Natural killer cell (primary cell): ENCODE measurements at regions not wholly inside any gene's neighbourhood (a gene's known extent, or its start where the extent isn't known, plus 50 kb on each side); places are given as distances from the start of the nearest gene placed in this dataset.

Experiments
- ATAC-seq, 3 donors: fragments of 150-1000 bp in 2 of 3; fragments of 200-7000 bp in 1 of 3; cut with Tn5 transposase; 1 replicate in 1 of 3; 2 replicates in 2 of 3; pipeline ENCODE4 v1.10.0; 2021; ENCODE audit warnings: mild to moderate bottlenecking in 2 of 3, moderate library complexity in 2 of 3
- DNase-seq, 2 donors: peaks; one replicate each; pipeline versions ENCODE4 v3.0.0 to v3.0.0-alpha.2; 2013 to 2021; ENCODE audit warnings: mixed read lengths in 1 of 2
- H3K27ac ChIP-seq: one replicate; pipeline ENCODE4 v1.5.1; 2013; ENCODE audit warnings: mild to moderate bottlenecking, low read length
- H3K27me3 ChIP-seq: one replicate; pipeline ENCODE4 v1.6.1; 2013; ENCODE audit warnings: low read length; ENCODE audit not compliant: control insufficient read depth, insufficient read depth
- H3K36me3 ChIP-seq: one replicate; pipeline ENCODE4 v1.6.1; 2013; ENCODE audit warnings: low read length; ENCODE audit not compliant: control insufficient read depth, insufficient read depth
- H3K4me1 ChIP-seq: one replicate; pipeline ENCODE4 v1.6.1; 2013; ENCODE audit warnings: low read length; ENCODE audit not compliant: control insufficient read depth, insufficient read depth
- H3K4me3 ChIP-seq: one replicate; pipeline ENCODE4 v1.5.1; 2013; ENCODE audit warnings: low read length
- H3K9me3 ChIP-seq: one replicate; pipeline ENCODE4 v1.6.1; 2013; ENCODE audit warnings: low read length; ENCODE audit not compliant: control insufficient read depth, insufficient read depth
- H3K27ac Mint-ChIP-seq, 2 donors: one replicate each; pipeline ENCODE4 v1.8.0; 2022; ENCODE audit warnings: mild to moderate bottlenecking in 2 of 2, mixed read lengths in 2 of 2, moderate library complexity in 1 of 2
- H3K27me3 Mint-ChIP-seq, 2 donors: one replicate each; pipeline ENCODE4 v1.8.0; 2022; ENCODE audit warnings: low read depth in 2 of 2, mixed read lengths in 2 of 2
- H3K36me3 Mint-ChIP-seq: one replicate; pipeline ENCODE4 v1.8.0; 2022; ENCODE audit warnings: mixed read lengths
- H3K4me1 Mint-ChIP-seq, 2 donors: one replicate each; pipeline ENCODE4 v1.8.0; 2022; ENCODE audit warnings: mixed read lengths in 2 of 2
- H3K4me3 Mint-ChIP-seq: one replicate; pipeline ENCODE4 v1.8.0; 2022; ENCODE audit warnings: mild to moderate bottlenecking, moderate library complexity, mixed read lengths
- H3K9me3 Mint-ChIP-seq, 2 donors: one replicate each; pipeline ENCODE4 v1.8.0; 2022; ENCODE audit warnings: mixed read lengths in 2 of 2
- WGBS: methylation state at CpG from one replicate; pipeline ENCODE4 v1.1.7; 2013; ENCODE audit warnings: missing lambda C conversion rate; ENCODE audit not compliant: insufficient coverage; 5-methylcytosine and 5-hydroxymethylcytosine counted together
- intact Hi-C: fragments of 100-400 bp; cut with micrococcal nuclease; formaldehyde crosslinking; loops from one replicate; pipeline ENCODE4 v1.14.2; 2022
- TF ChIP-seq, protein P1 (sequence below): fragments of 200-600 bp; IDR thresholded peaks from one replicate; pipeline ENCODE4 v1.8.0; 2022; ENCODE audit warnings: antibody characterized with exemption

DNA sequence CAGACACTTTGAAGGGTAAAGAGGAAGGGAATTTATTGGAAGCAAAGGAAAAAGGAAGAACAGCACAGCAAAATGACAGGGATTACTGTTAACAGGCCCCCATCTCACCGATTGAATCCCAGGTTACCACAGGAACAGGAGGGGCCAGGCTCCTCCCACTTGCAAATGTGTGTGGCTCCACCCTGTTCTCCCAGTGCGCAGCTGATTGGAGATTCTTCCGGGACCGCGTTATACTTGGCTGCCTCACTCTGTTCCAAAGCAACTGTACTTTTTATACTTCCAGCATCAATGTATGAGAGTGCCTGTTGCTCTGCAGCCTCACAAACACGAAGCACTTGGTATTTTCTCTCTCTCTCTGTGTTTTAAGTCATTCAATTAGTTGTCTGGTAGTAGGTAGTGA, 273.6 kb upstream of the MDGA2 start:
- Histone ChIP-seq H3K4me1 (no peaks in the 10 kb centered on the region), H3K36me3 (no peaks in the 10 kb centered on the region), H3K4me3 (no peak overlapping the region), H3K9me3 (no peaks in the 10 kb centered on the region), H3K27ac (no peak overlapping the region), H3K27me3 (no peaks in the 10 kb centered on the region)
- H3K9me3 Mint-ChIP-seq = peaks cover 0 to 2% of the 10 kb centered on the region in 2 donors
- ATAC-seq (no peak), DNase-seq (no peak)
- TF ChIP-seq, protein P1, sequence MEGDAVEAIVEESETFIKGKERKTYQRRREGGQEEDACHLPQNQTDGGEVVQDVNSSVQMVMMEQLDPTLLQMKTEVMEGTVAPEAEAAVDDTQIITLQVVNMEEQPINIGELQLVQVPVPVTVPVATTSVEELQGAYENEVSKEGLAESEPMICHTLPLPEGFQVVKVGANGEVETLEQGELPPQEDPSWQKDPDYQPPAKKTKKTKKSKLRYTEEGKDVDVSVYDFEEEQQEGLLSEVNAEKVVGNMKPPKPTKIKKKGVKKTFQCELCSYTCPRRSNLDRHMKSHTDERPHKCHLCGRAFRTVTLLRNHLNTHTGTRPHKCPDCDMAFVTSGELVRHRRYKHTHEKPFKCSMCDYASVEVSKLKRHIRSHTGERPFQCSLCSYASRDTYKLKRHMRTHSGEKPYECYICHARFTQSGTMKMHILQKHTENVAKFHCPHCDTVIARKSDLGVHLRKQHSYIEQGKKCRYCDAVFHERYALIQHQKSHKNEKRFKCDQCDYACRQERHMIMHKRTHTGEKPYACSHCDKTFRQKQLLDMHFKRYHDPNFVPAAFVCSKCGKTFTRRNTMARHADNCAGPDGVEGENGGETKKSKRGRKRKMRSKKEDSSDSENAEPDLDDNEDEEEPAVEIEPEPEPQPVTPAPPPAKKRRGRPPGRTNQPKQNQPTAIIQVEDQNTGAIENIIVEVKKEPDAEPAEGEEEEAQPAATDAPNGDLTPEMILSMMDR = no peak
- 93% methylated on average over 5 of the region's 6 CpGs for WGBS
- no peaks in the 10 kb centered on the region for H3K27me3 Mint-ChIP-seq
- no peaks in the 10 kb centered on the region for H3K4me1 Mint-ChIP-seq
- H3K4me3 Mint-ChIP-seq = no peak overlapping the region
- intact Hi-C loops = no loop called here
- H3K27ac Mint-ChIP-seq = no peak overlapping the region
- peaks cover 7% of the 10 kb centered on the region for H3K36me3 Mint-ChIP-seq

DNA sequence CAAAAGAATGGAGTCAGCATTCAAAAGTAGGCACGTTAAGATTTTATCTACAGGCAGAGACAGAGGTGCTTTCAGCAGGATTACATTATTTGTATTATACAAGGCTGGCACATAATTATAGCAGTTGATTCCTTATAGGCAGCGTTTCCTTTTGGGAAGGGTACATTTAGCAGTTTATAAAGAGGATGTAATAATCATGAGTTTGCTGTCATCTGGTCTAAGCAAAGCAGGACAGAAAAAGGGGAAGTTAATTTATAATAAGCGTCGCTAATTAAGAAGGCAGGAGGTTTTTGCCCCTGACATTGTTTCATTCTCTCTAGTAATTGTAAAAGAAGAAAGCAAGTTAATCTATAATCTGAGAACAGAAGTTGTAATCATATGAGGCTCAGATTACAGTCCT, 259.9 kb upstream of the MDGA2 start:
- peaks cover 5% of the 10 kb centered on the region for H3K36me3 Mint-ChIP-seq

DNA sequence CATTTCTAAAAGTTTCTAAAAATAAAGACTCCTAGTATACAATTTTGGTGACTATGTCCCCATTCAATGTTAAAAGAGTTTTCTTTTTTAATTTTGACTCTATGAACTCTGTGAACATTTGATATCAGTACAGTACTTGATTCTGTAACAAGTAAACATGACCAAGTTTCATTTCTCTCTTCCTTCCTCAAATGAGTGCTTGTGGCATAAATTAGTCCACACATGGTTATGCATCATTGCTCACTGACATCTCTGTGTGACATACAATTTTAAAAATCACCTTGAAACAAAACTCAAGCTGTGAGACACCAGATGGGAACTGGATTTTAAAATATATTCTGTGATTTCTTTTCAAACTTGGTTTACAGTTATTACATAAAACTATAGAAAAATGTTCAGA, 253.9 kb upstream of the MDGA2 start:
- Mint-ChIP-seq H3K4me1 (no peaks in the 10 kb centered on the region), H3K4me3 (no peak overlapping the region), H3K9me3 (peaks cover 12 to 16% of the 10 kb centered on the region in 2 donors), H3K27me3 (no peaks in the 10 kb centered on the region), H3K27ac (no peak overlapping the region), H3K36me3 (peaks cover under 1% of the 10 kb centered on the region)
- intact Hi-C loops = no loop called here
- H3K27me3 ChIP-seq = no peaks in the 10 kb centered on the region
- no peak overlapping the region for H3K4me3 ChIP-seq
- peaks cover 7% of the 10 kb centered on the region for H3K9me3 ChIP-seq
- ATAC-seq (no peak), DNase-seq (no peak)
- TF ChIP-seq, protein P1 = no peak
- H3K4me1 ChIP-seq = no peaks in the 10 kb centered on the region
- H3K36me3 ChIP-seq = no peaks in the 10 kb centered on the region
- H3K27ac ChIP-seq = no peak overlapping the region

More for the DNA sequence above, 259.9 kb upstream of the MDGA2 start:
- intact Hi-C loops = no loop called here
- Mint-ChIP-seq H3K27ac (no peak overlapping the region), H3K4me1 (no peaks in the 10 kb centered on the region), H3K27me3 (no peaks in the 10 kb centered on the region), H3K9me3 (peaks cover 4 to 6% of the 10 kb centered on the region in 2 donors), H3K4me3 (no peak overlapping the region)
- Histone ChIP-seq H3K27ac (no peak overlapping the region), H3K4me1 (no peaks in the 10 kb centered on the region), H3K9me3 (no peaks in the 10 kb centered on the region), H3K27me3 (no peaks in the 10 kb centered on the region), H3K4me3 (no peak overlapping the region), H3K36me3 (no peaks in the 10 kb centered on the region)
- 4% methylated on average over 4 of the region's 4 CpGs for WGBS
- ATAC-seq (no peak), DNase-seq (no peak)
- TF ChIP-seq, protein P1 = no peak

DNA sequence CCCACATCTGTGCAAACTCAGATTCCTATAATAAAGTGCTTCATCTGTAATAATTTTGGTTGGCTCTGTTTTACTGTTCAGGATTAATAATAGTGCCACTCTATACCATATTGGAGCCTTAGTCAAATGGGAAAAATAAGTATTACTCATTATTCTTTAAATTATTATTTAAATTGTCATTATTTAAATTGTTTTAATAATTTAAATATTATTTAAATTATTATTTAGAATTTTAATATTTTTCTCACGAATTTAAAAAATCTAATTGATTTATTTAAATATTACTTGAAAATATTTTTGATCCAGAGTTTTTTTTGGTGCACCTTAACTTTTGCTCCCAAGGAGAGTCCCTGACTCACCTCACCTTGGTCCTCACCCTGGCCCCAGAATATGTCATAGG, 245.7 kb upstream of the MDGA2 start:
- peaks cover 3 to 5% of the 10 kb centered on the region in 2 donors for H3K9me3 Mint-ChIP-seq
- TF ChIP-seq, protein P1 = no peak
- intact Hi-C loops = no loop called here
- H3K27ac ChIP-seq = no peak overlapping the region
- H3K36me3 ChIP-seq = no peaks in the 10 kb centered on the region
- no peaks in the 10 kb centered on the region for H3K4me1 ChIP-seq
- ATAC-seq (no peak), DNase-seq (no peak)
- no peak overlapping the region for H3K27ac Mint-ChIP-seq
- no peaks in the 10 kb centered on the region for H3K27me3 ChIP-seq
- H3K36me3 Mint-ChIP-seq = peaks cover 8% of the 10 kb centered on the region
- no peak overlapping the region for H3K4me3 ChIP-seq
- no peaks in the 10 kb centered on the region for H3K4me1 Mint-ChIP-seq
- whole genome bisulfite sequencing = no CpG with 5 or more reads among the region's 1 CpG
- H3K27me3 Mint-ChIP-seq = no peaks in the 10 kb centered on the region
- H3K4me3 Mint-ChIP-seq = no peak overlapping the region
- no peaks in the 10 kb centered on the region for H3K9me3 ChIP-seq
